ENCODE measurements at regions not wholly inside any gene's neighbourhood (a gene's known extent, or its start where the extent isn't known, plus 50 kb on each side); places are given as distances from the start of the nearest gene placed in this dataset.

GRCh38 chr4:117907646-117908045, 126.6 kb upstream of the NDST3 start:
- TF ChIP-seq CTCF (conservative IDR thresholded peaks at IDR 0.05; ENCODE audit: low read depth, low read length) = no peak
- TF ChIP-seq EZH2 (IDR thresholded peaks at IDR 0.05; ENCODE audit: low read length, unreplicated experiment) = no peak

Measured in PC-3 (cell line).